ENCODE measurements at regions not wholly inside any gene's neighbourhood (a gene's known extent, or its start where the extent isn't known, plus 50 kb on each side); places are given as distances from the start of the nearest gene placed in this dataset.

DNA sequence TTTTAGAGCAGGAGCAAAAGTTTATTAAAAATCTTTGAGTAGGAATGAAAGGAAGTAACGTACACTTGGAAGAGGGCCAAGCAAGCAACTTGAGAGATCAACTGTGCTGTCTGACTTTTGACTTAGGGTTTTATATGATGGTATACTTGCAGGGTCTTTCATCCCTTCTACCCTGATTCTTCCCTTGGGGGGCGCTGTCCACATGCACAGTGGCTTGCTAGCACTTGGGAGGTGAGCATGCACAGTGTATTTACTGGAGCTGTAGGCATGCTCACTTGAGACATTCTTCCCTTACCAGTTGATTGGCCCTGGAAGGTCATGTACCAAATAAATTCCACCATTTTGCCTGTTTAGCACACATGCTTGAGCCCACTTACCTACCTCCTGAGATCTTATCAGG, 1001.3 kb upstream of the ADGRL2 start:
- no peaks in the 10 kb centered on the region for H3K9me3 ChIP-seq (ENCODE audit: low read depth, low read length)
- no peak for DNase-seq (ENCODE audit: low read depth, low spot score)
- H3K36me3 ChIP-seq (ENCODE audit: insufficient read depth, low read length) = no peaks in the 10 kb centered on the region
- TF ChIP-seq FOXP2 (optimal IDR thresholded peaks at IDR 0.05; ENCODE audit: control extremely low read depth, extremely low read length, insufficient read depth) (no peak), EZH2 (IDR thresholded peaks at IDR 0.05) (no peak), POLR2AphosphoS5 (IDR thresholded peaks at IDR 0.05; ENCODE audit: borderline replicate concordance, low read depth, low read length) (no peak)
- no peak overlapping the region for H3K27ac ChIP-seq
- no peak overlapping the region for H3K9ac ChIP-seq (ENCODE audit: insufficient read length)
- H3K4me3 ChIP-seq = no peak overlapping the region

DNA sequence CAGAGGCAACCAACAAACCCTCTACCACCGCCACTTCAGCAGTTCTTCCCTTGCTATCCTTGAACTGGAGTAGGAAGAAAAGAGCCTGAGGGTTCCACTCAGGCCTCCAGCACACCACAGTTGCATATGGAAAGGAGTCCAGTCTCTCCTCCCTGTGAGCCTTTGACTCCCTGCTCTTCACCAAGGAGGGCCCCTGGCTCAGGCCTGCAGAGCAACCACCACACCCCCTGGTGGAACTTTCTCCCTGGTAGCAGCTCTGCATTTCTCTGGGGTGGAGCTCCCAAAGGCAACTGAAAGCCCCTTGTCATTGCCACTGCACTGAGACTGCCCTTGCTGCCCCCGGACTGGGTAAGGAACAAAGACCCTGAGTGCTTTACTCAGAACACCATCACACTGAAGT, 1021.5 kb upstream of the ADGRL2 start:
- TF ChIP-seq FOXP2 (optimal IDR thresholded peaks at IDR 0.05; ENCODE audit: control extremely low read depth, extremely low read length, insufficient read depth) (no peak), POLR2AphosphoS5 (IDR thresholded peaks at IDR 0.05; ENCODE audit: borderline replicate concordance, low read depth, low read length) (no peak), EZH2 (IDR thresholded peaks at IDR 0.05) (no peak)
- Histone ChIP-seq H3K27ac (no peak overlapping the region), H3K4me3 (no peak overlapping the region), H3K9ac (ENCODE audit: insufficient read length) (no peak overlapping the region), H3K36me3 (ENCODE audit: insufficient read depth, low read length) (no peaks in the 10 kb centered on the region), H3K9me3 (ENCODE audit: low read depth, low read length) (no peaks in the 10 kb centered on the region)
- DNase-seq (ENCODE audit: low read depth, low spot score) = no peak

DNA sequence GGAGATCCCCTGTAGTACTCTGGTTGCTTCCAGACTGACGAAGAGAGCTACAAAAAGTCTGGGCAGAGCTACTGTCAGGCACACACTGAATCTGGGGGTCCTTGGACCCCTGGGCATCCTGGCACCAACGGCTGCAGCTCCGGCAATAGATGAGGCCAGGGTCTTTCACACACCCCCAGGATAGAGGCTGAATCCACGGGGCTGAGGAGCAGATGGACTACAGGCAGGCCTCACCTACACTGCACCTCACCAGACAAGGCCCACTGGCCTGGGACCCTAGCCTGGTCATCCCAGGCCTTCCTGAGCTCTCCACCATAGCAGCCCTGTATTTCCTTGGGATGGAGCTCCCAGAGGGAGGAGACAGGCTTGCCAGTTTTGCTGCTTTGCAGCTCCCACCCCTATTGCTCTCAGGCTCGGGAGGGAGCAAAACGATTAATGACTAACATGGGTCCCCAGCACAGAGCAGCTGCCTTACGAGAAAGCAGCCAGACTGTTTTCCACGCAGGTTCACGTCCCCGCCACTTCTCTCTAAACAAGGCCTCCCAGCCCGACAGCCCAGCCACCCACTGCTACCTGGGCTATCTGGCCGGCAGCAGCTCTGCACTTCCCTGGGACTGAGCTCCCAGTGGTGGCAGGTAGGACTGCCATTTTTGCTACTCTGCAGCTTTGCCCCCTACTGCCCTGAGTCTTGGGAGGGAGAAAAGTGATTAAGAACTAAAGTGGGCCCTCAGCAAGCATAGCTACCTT, 1022.5 kb upstream of the ADGRL2 start:
- no peaks in the 10 kb centered on the region for H3K9me3 ChIP-seq (ENCODE audit: low read depth, low read length)
- H3K4me3 ChIP-seq = no peak overlapping the region
- no peak overlapping the region for H3K27ac ChIP-seq
- no peak for DNase-seq (ENCODE audit: low read depth, low spot score)
- TF ChIP-seq POLR2AphosphoS5 (IDR thresholded peaks at IDR 0.05; ENCODE audit: borderline replicate concordance, low read depth, low read length) (no peak), FOXP2 (optimal IDR thresholded peaks at IDR 0.05; ENCODE audit: control extremely low read depth, extremely low read length, insufficient read depth) (no peak)
- H3K36me3 ChIP-seq (ENCODE audit: insufficient read depth, low read length) = no peaks in the 10 kb centered on the region
- no peak overlapping the region for H3K9ac ChIP-seq (ENCODE audit: insufficient read length)

DNA sequence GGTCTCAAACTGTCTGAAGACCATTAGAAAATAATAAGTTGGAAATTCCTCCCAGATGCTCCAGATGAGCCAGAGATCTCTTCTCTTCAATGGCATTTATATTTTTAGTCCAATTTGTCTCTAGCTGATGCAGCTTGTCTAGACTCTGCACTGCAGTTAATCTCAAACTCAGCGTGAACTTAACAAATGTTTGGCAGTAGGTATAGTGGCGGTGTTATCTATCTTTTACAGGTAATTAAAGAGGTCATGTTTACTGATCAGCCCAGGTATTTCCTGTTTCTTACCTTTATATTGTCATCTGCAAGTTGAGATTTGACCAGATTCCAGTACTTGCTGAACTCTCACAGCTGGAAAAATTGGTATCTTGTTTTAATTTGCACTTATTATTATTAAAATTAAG, 1024.5 kb upstream of the ADGRL2 start:
- DNase-seq (ENCODE audit: low read depth, low spot score) = no peak

DNA sequence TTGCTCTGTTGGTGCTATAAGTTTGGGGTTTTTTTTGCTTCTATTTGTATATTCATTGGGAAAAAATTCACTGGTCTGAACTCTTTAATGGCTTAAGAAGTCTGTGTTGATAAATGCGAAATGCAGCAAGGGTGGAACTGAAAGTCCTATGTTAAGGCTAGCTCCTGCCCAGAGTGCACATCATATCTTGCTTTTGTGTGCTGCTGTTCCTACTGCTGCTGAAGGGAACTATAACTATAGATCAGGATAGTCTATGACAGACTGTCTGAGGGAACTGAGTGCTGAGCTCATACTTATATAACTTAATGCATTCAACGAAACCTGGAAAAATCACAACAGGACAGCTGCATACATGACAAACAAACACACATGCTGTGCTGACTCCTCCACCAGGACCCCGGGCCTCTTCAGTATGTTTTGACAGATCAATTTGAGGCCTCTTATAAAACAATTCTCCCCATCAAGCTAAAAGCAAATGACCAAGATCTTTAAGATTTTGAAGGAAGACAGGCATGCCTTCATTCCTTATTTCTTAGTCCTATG, 1031.5 kb upstream of the ADGRL2 start:
- Histone ChIP-seq H3K27ac (no peak overlapping the region), H3K36me3 (ENCODE audit: insufficient read depth, low read length) (no peaks in the 10 kb centered on the region), H3K9me3 (ENCODE audit: low read depth, low read length) (no peaks in the 10 kb centered on the region), H3K4me3 (no peak overlapping the region), H3K9ac (ENCODE audit: insufficient read length) (no peak overlapping the region)
- TF ChIP-seq POLR2AphosphoS5 (IDR thresholded peaks at IDR 0.05; ENCODE audit: borderline replicate concordance, low read depth, low read length) (no peak), FOXP2 (optimal IDR thresholded peaks at IDR 0.05; ENCODE audit: control extremely low read depth, extremely low read length, insufficient read depth) (no peak), EZH2 (IDR thresholded peaks at IDR 0.05) (no peak)
- no peak for DNase-seq (ENCODE audit: low read depth, low spot score)

More for the DNA sequence above, 1024.5 kb upstream of the ADGRL2 start:
- Histone ChIP-seq H3K27ac (no peak overlapping the region), H3K4me3 (no peak overlapping the region), H3K36me3 (ENCODE audit: insufficient read depth, low read length) (no peaks in the 10 kb centered on the region), H3K9ac (ENCODE audit: insufficient read length) (no peak overlapping the region), H3K9me3 (ENCODE audit: low read depth, low read length) (no peaks in the 10 kb centered on the region)
- TF ChIP-seq FOXP2 (optimal IDR thresholded peaks at IDR 0.05; ENCODE audit: control extremely low read depth, extremely low read length, insufficient read depth) (no peak), EZH2 (IDR thresholded peaks at IDR 0.05) (no peak), POLR2AphosphoS5 (IDR thresholded peaks at IDR 0.05; ENCODE audit: borderline replicate concordance, low read depth, low read length) (no peak)

DNA sequence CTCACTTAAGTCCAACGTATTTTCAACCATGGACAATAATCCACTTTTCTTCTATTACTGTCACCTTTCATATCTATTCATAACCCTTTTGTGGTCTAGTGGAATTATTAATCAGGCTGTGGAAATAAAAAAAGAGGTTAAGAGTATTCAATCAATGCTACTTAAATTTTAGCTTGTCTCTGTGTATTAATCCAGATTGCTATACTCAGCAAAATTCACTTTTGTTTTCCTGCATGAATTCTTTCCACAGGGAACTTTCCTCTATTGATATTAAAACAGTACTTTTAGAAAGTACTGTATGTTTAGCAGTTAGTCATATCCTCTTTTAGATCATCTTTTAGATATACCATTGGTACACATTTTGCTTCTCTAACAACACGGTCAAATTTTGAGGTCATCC, 1033.0 kb upstream of the ADGRL2 start:
- H3K4me3 ChIP-seq = no peak overlapping the region
- no peaks in the 10 kb centered on the region for H3K36me3 ChIP-seq (ENCODE audit: insufficient read depth, low read length)
- H3K27ac ChIP-seq = no peak overlapping the region
- TF ChIP-seq POLR2AphosphoS5 (IDR thresholded peaks at IDR 0.05; ENCODE audit: borderline replicate concordance, low read depth, low read length) = no peak
- no peak for TF ChIP-seq FOXP2 (optimal IDR thresholded peaks at IDR 0.05; ENCODE audit: control extremely low read depth, extremely low read length, insufficient read depth)
- no peak for TF ChIP-seq EZH2 (IDR thresholded peaks at IDR 0.05)
- DNase-seq (ENCODE audit: low read depth, low spot score) = no peak
- H3K9me3 ChIP-seq (ENCODE audit: low read depth, low read length) = no peaks in the 10 kb centered on the region
- H3K9ac ChIP-seq (ENCODE audit: insufficient read length) = no peak overlapping the region

DNA sequence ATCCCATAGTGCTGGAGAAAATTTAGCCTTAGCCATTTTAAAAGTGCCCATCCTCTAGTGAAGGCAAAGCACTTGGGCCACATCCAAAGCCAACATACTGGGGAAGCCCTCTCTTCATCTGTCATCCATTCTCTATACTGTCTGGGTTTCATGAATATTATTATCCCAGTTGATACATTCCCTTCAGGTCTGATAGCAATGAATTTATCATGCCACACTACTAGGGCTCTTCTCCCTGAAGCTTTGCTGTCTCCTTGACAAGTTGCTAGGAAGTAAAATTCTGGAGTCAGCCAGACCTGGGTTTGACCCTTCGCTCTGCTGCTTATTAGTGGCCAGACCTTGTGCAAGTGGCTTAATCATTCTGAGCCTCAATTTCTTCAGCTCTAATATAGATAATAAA, 1041.4 kb upstream of the ADGRL2 start:
- Histone ChIP-seq H3K4me3 (no peak overlapping the region), H3K27ac (no peak overlapping the region), H3K36me3 (ENCODE audit: insufficient read depth, low read length) (no peaks in the 10 kb centered on the region), H3K9me3 (ENCODE audit: low read depth, low read length) (no peaks in the 10 kb centered on the region), H3K9ac (ENCODE audit: insufficient read length) (no peak overlapping the region)
- no peak for DNase-seq (ENCODE audit: low read depth, low spot score)
- TF ChIP-seq FOXP2 (optimal IDR thresholded peaks at IDR 0.05; ENCODE audit: control extremely low read depth, extremely low read length, insufficient read depth) = no peak
- TF ChIP-seq EZH2 (IDR thresholded peaks at IDR 0.05) = no peak
- no peak for TF ChIP-seq POLR2AphosphoS5 (IDR thresholded peaks at IDR 0.05; ENCODE audit: borderline replicate concordance, low read depth, low read length)

DNA sequence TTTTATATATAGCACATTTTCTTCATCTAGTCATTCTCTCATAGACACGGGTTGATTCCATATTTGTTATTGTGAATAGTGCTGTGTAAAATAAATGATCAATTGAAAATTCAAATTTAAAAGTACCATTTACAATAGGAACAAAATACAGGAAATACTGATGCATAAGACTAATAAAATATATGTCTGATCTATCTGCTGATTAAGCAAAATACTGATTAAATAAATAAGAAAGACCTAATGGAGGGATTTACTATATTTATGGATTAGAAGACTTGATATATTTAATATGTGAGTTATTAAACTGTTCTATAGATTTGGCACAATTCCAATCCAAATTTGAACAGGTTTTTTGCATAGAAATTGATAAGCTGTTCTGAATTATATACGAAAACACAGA, 1044.8 kb upstream of the ADGRL2 start:
- Histone ChIP-seq H3K36me3 (ENCODE audit: insufficient read depth, low read length) (no peaks in the 10 kb centered on the region), H3K9ac (ENCODE audit: insufficient read length) (no peak overlapping the region), H3K9me3 (ENCODE audit: low read depth, low read length) (no peaks in the 10 kb centered on the region), H3K4me3 (no peak overlapping the region), H3K27ac (no peak overlapping the region)
- TF ChIP-seq POLR2AphosphoS5 (IDR thresholded peaks at IDR 0.05; ENCODE audit: borderline replicate concordance, low read depth, low read length) (no peak), FOXP2 (optimal IDR thresholded peaks at IDR 0.05; ENCODE audit: control extremely low read depth, extremely low read length, insufficient read depth) (no peak), EZH2 (IDR thresholded peaks at IDR 0.05) (no peak)
- DNase-seq (ENCODE audit: low read depth, low spot score) = no peak

All from SK-N-MC (cell line).